Endothelial cell of umbilical vein (primary cell): ENCODE measurements at regions not wholly inside any gene's neighbourhood (a gene's known extent, or its start where the extent isn't known, plus 50 kb on each side); places are given as distances from the start of the nearest gene placed in this dataset.

Source experiments
- BruUV-seq: library from RNA; stranded (reverse); fragments of 400-500 nt; replicated peaks from 2 replicates; lab custom pipeline; 2021; lab: Mats Ljungman, UMichigan
- CTCF ChIA-PET: fragments of 300-600, 350-600 bp; sonication (Branson Sonifier 250); formaldehyde crosslinking; loops from one replicate; lab custom pipeline; 2021; ENCODE audit warnings: antibody characterized with exemption, inconsistent platforms; lab: Charles Lee
- POLR2A ChIA-PET: fragments of 300-600, 350-600 bp; sonication (Branson Sonifier 250); formaldehyde crosslinking; loops from one replicate; lab custom pipeline; 2021; ENCODE audit warnings: antibody characterized with exemption, inconsistent platforms; lab: Charles Lee
- DNase-seq: peaks from one replicate; pipeline ENCODE4 v3.0.0-alpha.2; 2011; ENCODE audit warnings: low read depth, low spot score
- FAIRE-seq: peaks from 2 replicates; lab custom pipeline; 2011; peaks lifted over from hg19 to GRCh38; lab: Jason Lieb, UNC
- H2AFZ ChIP-seq: 2 replicates; pipeline ENCODE4 v1.6.0; 2012; ENCODE audit warnings: low read depth, low read length, control low read depth, inconsistent platforms
- H3K27ac ChIP-seq: 2 replicates; pipeline ENCODE4 v1.5.1; 2011; ENCODE audit warnings: low read depth, mild to moderate bottlenecking, control low read depth, low read length, moderate library complexity; ENCODE audit not compliant: insufficient read depth
- H3K27me3 ChIP-seq, 2 experiments: 2 replicates each; pipeline versions ENCODE4 v1.6.0 to v1.6.1; 2011; ENCODE audit warnings: low read length in 2 of 2, mixed read lengths in 1 of 2; ENCODE audit not compliant: control insufficient read depth in 2 of 2, insufficient read depth in 2 of 2
- H3K36me3 ChIP-seq, 2 experiments: 2 replicates in 1 of 2; 3 replicates in 1 of 2; pipeline ENCODE4 v1.5.1; 2011; ENCODE audit warnings: low read length in 2 of 2, mild to moderate bottlenecking in 1 of 2, moderate library complexity in 1 of 2; ENCODE audit not compliant: control insufficient read depth in 2 of 2, insufficient read depth in 2 of 2; ENCODE audit errors: extremely low read depth in 1 of 2
- H3K4me1 ChIP-seq: 3 replicates; pipeline ENCODE4 v1.5.1; 2011; ENCODE audit warnings: mild to moderate bottlenecking, low read length; ENCODE audit not compliant: control insufficient read depth, insufficient read depth; ENCODE audit errors: extremely low read depth
- H3K4me2 ChIP-seq: 2 replicates; pipeline ENCODE4 v1.6.1; 2011; ENCODE audit warnings: low read length, control low read depth, mixed read lengths; ENCODE audit not compliant: insufficient read depth
- H3K4me3 ChIP-seq, 3 experiments: fragments of 200-600 bp in 1 of 3; sonication (generic), shearing (Covaris generic) in 1 of 3; replicated peaks in 1 of 3; 2 replicates each; pipeline ENCODE4 v1.5.1; 2011 to 2016; ENCODE audit warnings: control low read depth in 3 of 3, low read length in 3 of 3, mild to moderate bottlenecking in 2 of 3, inconsistent platforms in 1 of 3, low read depth in 1 of 3, moderate library complexity in 1 of 3; ENCODE audit not compliant: insufficient read depth in 1 of 3
- H3K79me2 ChIP-seq: 2 replicates; pipeline ENCODE4 v1.6.0; 2012; ENCODE audit warnings: low read length, inconsistent platforms; ENCODE audit not compliant: control insufficient read depth, insufficient read depth
- H3K9ac ChIP-seq: replicated peaks from 2 replicates; pipeline ENCODE3; 2011; ENCODE audit warnings: low read length, control low read depth; ENCODE audit not compliant: insufficient read depth; ENCODE audit errors: extremely low read depth
- H3K9me1 ChIP-seq: replicated peaks from 3 replicates; pipeline ENCODE4 v1.6.0; 2011; ENCODE audit warnings: mild to moderate bottlenecking, low read length; ENCODE audit not compliant: control insufficient read depth, insufficient read depth; ENCODE audit errors: extremely low read depth
- H3K9me3 ChIP-seq: replicated peaks from 2 replicates; pipeline ENCODE4 v1.5.1; 2012; ENCODE audit warnings: low read length, inconsistent platforms; ENCODE audit not compliant: control insufficient read depth, insufficient read depth
- H4K20me1 ChIP-seq: replicated peaks from 2 replicates; pipeline ENCODE3; 2011; ENCODE audit warnings: mild to moderate bottlenecking, low read length; ENCODE audit not compliant: control insufficient read depth, insufficient read depth; ENCODE audit errors: extremely low read depth
- EZH2 ChIP-seq: IDR thresholded peaks from 2 replicates; pipeline ENCODE4 v1.6.1; 2012; ENCODE audit warnings: borderline replicate concordance, low read depth, mild to moderate bottlenecking, moderate library complexity, low read length, inconsistent platforms; ENCODE audit not compliant: severe bottlenecking
- FOS ChIP-seq: IDR thresholded peaks from 2 replicates; pipeline ENCODE4 v1.6.1; 2011; ENCODE audit warnings: mild to moderate bottlenecking, low read length, moderate library complexity, borderline replicate concordance; ENCODE audit not compliant: insufficient read depth
- GATA2 ChIP-seq: IDR thresholded peaks from 2 replicates; pipeline ENCODE4 v1.7.0; 2011; ENCODE audit warnings: low read depth, mild to moderate bottlenecking, moderate library complexity, mixed read lengths, low read length; ENCODE audit not compliant: insufficient read length, insufficient read depth
- JUN ChIP-seq: IDR thresholded peaks from 2 replicates; pipeline ENCODE4 v1.6.1; 2011; ENCODE audit warnings: borderline replicate concordance, low read depth; ENCODE audit not compliant: insufficient read length, insufficient read depth
- POLR2A ChIP-seq: IDR thresholded peaks from 2 replicates; pipeline ENCODE4 v1.6.1; 2012; ENCODE audit warnings: low read depth, mild to moderate bottlenecking, control low read depth, low read length
- POLR2AphosphoS5 ChIP-seq: IDR thresholded peaks from 2 replicates; pipeline ENCODE4 v1.6.1; 2012; ENCODE audit warnings: low read depth, mild to moderate bottlenecking, control low read depth, low read length, moderate library complexity; ENCODE audit not compliant: insufficient read depth
- dilution Hi-C: fragments of 300-500 bp; cut with MboI; formaldehyde crosslinking; loops from one replicate; pipeline ENCODE4 v1.15.0; 2019; ENCODE audit warnings: low sequenced_read_pairs; ENCODE audit not compliant: extremely low pct_ligation_motif_present
- intact Hi-C: fragments of 100-400 bp; cut with micrococcal nuclease; formaldehyde crosslinking; loops from one replicate; pipeline ENCODE4 v1.10.0; 2022
- TF ChIP-seq, protein P1 (sequence below), 2 donors: IDR thresholded peaks; 1 replicate in 1 of 2; 2 replicates in 1 of 2; pipeline ENCODE4 v1.5.1; 2011; ENCODE audit warnings: low read length in 2 of 2, mild to moderate bottlenecking in 2 of 2, moderate library complexity in 2 of 2, control low read depth in 1 of 2, inconsistent platforms in 1 of 2, low read depth in 1 of 2; ENCODE audit not compliant: insufficient read depth in 1 of 2; ENCODE audit errors: extremely low read depth in 1 of 2

DNA sequence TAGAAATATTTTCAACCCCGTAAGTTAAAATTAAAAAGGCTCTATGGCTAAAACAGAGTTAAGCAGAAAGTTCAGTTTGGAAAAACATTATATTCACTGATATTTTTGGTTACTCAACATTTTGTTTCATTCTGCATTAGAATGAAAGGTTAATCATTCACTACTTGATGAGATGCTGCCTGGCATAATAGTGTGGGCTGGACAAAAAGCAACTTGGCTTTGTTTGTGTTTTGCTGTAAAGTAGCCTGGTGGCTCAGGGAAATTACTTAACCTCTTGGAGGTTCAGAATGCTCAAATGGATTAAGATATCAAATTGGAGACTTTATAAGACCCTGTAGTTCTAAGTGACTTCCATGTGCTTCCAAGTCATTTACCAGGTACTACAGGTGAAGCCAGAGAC, 367.4 kb upstream of the TRPC7 start:
- no peak for FAIRE-seq
- CTCF ChIA-PET: no interaction called here

More for the DNA sequence above, 367.4 kb upstream of the TRPC7 start:
- intact Hi-C loops (no loop called here), dilution Hi-C loops (no loop called here)
- Histone ChIP-seq H3K4me3 (no peak overlapping the region), H3K4me2 (no peak overlapping the region), H4K20me1 (no peaks in the 10 kb centered on the region), H3K27ac (no peak overlapping the region), H2AFZ (no peak overlapping the region), H3K4me1 (peaks cover 13% of the 10 kb centered on the region), H3K9me3 (no peaks in the 10 kb centered on the region), H3K9ac (no peak overlapping the region), H3K27me3 (no peaks in the 10 kb centered on the region), H3K9me1 (no peaks in the 10 kb centered on the region), H3K79me2 (no peaks in the 10 kb centered on the region), H3K36me3 (no peaks in the 10 kb centered on the region)
- DNase-seq: no peak
- POLR2A ChIA-PET: no interaction called here
- no peak for TF ChIP-seq GATA2
- no peak for TF ChIP-seq POLR2A
- TF ChIP-seq, protein P1, sequence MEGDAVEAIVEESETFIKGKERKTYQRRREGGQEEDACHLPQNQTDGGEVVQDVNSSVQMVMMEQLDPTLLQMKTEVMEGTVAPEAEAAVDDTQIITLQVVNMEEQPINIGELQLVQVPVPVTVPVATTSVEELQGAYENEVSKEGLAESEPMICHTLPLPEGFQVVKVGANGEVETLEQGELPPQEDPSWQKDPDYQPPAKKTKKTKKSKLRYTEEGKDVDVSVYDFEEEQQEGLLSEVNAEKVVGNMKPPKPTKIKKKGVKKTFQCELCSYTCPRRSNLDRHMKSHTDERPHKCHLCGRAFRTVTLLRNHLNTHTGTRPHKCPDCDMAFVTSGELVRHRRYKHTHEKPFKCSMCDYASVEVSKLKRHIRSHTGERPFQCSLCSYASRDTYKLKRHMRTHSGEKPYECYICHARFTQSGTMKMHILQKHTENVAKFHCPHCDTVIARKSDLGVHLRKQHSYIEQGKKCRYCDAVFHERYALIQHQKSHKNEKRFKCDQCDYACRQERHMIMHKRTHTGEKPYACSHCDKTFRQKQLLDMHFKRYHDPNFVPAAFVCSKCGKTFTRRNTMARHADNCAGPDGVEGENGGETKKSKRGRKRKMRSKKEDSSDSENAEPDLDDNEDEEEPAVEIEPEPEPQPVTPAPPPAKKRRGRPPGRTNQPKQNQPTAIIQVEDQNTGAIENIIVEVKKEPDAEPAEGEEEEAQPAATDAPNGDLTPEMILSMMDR (IDR thresholded peaks at IDR 0.05; ENCODE audit: extremely low read depth in 1 of 2, insufficient read depth in 1 of 2, low read depth in 1 of 2, low read length in 2 of 2): no peak
- no peak for TF ChIP-seq POLR2AphosphoS5
- TF ChIP-seq FOS: no peak
- no peak for TF ChIP-seq JUN
- TF ChIP-seq EZH2: no peak
- no TSS peak for BruUV-seq
